ENCODE measurements at regions not wholly inside any gene's neighbourhood (a gene's known extent, or its start where the extent isn't known, plus 50 kb on each side); places are given as distances from the start of the nearest gene placed in this dataset.

DNA sequence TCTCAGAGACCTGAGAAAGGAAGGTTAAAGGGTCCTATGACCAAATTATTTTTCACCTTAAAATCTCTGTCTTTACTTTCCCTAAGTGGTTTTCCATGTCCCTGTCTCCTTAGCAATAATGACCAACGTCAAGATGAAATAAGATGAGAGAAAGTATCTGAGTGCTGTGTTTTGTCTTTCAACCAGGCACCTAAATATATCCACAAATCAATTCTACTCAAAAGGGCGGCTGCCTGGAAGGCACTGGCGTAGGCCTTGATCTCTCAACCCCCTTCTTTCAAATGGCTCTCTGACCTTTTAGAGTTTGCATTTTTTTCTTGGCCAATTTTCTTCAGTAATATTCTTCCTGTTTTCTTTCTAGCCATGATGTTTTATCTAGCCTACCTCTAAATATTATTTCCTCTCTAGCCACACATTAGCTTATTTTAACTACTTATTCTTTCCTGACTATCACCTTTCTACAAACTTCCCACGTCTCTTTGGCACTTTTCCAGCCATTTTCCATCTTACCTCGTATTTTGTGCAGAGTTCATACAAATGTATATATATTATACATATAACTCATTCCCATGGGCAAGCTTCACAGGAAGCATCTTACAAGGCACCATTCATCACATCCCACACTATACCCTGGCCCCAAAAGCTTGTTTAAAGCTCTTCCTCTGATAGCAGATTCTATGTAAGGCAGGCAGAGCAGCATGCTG, 204.5 kb downstream of the SNX18 start:
- in situ Hi-C loops (cut with MboI; ENCODE audit: low sequenced_read_pairs), result no loop called here

DNA sequence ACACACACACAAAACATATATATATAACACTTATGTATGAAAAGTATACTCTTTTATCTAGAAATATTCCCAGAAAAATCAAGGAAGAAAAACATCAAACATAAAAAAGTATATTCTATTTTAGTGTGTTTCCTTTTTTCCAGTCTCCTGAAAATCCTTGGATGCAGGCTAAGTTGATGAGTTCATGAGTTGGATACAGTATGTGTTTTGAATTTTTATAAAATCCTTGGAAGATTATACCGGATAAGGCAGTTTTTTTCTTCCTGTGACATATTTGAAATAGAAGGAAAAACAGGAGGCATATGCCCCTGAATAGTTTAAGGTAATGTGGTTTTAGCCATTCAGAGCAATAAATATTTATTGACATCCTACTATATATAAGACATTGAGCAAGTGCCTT, 203.6 kb downstream of the SNX18 start:
- in situ Hi-C loops (cut with MboI; ENCODE audit: low sequenced_read_pairs), result no loop called here

DNA sequence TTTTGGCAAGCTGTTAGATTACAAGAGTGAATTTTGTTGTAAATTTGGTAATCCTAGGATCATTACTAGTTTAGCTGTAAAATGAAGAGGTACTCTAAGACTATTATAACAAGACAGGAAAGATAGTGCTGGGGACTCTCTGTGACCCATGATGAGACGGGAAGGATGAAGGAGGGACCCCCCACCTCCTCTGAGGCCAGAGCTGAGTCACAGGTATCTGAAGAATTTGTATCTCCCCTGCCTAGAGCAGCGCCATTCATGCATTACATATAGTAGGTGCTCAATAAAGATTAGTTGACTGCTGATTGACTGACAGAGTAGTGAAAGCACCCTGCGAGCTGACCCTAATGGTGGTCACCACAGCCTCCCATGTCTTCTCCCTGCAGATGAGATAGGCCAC, 202.8 kb downstream of the SNX18 start:
- in situ Hi-C loops (cut with MboI; ENCODE audit: low sequenced_read_pairs), result no loop called here

DNA sequence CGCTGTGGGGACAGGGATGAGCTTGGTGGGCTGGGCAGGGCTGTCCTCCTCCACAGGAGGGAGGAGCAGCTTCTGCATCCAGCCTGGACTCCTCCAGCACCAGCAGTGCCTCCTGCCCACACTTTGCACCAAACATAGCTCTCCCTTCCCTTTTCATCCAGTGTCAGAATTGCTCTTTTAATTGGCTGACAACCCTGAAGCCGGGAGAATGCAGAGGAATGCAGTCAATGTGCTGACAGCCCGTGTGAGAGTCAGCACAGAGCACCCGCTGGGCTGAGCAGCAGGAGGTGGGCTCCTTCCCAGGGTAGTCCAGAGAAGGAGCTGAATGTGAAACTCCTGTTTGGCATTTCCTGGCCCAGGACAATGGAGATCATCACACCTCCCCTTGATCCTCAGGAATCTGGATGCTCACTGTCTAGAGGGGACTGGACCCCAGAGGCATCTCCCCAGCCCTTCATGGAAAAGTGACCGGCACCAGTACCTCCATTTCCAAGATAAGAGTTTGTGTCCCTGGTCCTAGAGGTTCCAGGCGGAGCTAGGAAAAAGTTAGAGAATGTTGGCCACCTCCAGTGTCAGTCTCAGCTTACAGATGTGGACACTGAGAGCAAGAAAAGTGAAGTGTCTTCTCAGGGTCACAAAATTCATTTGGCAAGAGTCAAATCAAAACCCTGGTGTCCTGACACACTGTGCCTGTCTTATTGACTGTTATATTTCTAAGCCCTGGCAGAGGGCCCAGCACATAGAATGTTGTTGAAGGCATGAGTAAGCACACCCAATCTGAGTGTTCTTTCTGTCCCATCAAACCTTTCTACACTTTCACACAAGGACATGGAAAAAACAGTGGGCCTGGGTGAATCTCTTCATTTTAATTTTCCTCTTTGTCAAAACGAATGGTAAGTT, 202.1 kb downstream of the SNX18 start:
- in situ Hi-C loops (cut with MboI; ENCODE audit: low sequenced_read_pairs), result no loop called here

DNA sequence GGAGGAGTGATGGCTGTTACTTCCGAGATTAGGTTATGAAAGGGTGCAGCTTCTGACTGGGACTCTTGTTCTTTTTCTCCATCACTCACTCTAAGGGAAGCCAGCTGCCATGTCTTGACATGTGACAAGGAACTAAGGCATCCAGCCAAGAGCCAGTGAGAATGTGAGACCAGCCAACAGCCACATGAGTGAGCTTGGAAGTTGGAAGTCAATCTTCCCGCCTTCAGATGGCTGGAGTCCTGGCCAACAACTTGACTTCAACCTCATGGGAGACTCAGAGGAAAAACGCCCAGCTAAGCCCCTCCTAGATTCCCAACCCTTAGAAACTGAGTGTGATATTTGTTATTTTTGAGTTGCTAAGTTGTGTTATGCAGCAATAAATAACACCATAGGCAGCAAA, 201.1 kb downstream of the SNX18 start:
- in situ Hi-C loops (cut with MboI; ENCODE audit: low sequenced_read_pairs), result no loop called here

DNA sequence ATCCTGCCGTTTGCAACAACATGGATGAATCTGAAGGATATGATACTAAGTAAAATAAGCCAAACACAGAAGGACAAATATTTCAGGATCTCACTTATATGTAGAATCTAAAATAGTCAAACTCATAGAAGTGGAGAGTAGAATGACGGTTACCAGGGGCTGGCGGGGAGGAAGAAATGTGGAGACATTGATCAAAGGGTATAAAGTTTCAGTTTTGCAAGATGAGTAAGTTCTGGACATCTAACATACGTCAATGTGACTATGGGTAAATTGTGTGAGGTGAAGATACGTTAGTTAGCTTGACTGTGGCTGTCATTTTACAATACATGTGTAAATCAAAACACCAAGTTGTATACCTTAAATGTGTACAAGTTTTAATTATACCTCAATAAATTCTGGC, 200.3 kb downstream of the SNX18 start:
- in situ Hi-C loops (cut with MboI; ENCODE audit: low sequenced_read_pairs), result no loop called here

DNA sequence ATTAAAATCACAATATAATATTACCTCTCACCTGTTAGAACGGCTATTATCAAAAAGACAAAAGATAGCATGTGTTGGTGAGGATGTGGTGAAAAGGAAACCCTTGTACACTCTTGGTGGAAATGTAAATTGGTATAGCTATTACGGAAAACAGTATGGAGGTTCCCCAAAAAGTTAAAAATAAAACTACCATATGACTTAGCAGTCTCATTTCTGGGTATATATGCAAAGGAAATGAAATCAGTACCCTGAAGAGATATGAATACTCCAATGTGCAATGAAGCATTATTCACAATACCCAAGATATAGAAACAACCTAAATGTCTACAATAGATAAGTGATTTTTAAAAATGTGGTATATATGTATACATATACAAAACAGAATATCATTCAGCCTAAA, 199.9 kb downstream of the SNX18 start:
- in situ Hi-C loops (cut with MboI; ENCODE audit: low sequenced_read_pairs), result no loop called here

DNA sequence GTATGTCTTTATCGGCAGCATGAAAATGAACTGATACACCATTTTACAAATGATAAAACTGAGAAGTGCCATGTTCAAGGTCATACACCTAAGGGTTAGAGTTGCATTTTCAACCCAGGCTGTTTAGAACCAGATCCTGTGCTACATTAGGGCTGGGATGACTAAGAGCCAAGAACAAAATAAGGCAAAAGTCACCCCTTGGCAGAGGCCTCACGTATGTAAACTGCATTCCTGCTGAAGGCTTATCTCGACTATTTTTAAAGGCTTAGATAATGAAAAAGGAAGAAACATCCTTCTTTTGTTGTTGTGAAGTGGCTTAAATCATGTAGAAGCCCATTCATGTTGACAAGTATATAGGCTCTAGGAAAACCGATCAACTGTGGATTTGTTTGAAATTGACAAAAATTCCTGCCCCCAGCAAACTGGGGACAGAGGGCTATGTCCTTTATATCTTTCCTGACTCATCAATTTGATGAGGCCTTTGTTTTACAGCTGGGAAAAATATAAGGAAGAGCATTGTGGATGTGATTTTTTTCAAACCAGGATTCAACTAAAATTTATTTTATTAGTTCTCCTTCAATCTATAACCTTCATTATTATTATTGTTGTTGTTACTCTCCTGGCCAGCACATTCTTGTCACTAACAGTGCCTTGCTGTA, 196.5 kb downstream of the SNX18 start:
- in situ Hi-C loops (cut with MboI; ENCODE audit: low sequenced_read_pairs), result no loop called here

DNA sequence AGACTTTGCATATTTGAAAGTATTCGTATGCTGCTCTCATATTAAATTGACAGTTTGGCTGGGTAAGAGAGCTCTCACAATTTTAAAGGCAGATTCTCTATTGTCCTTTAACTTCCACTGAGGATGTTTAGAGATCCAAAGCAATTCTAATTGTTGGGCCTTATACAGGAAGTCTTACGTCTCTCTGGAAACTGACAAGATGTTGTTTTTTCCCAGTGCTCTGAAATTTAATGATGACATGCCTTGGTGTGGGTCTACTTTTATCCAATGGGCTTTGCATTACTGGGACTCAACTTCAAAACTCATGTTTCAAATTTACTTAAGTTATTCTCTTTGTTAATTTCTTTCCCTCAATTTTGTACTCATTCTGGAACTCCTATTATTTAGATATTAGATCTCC, 191.5 kb downstream of the SNX18 start:
- in situ Hi-C loops (cut with MboI; ENCODE audit: low sequenced_read_pairs), result no loop called here

DNA sequence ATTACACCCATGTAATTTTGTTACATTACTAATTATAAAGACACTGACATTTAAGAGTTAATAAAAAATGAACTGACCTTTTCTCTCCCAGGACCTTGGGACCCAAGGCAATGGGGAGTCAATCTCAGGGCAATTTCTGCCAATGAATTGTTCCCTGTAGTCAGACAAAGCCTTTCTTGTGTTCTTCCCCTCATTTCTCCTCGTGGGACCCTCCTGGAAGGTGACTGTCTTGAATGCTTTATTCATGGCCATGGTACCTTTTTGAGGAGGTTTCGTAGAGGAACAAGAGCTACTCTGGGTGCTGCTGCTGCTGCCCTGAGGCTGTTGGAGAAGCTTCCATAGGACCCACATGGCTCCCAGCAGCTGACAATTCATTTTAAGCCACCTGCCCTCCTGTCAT, 190.3 kb downstream of the SNX18 start:
- in situ Hi-C loops (cut with MboI; ENCODE audit: low sequenced_read_pairs), result no loop called here

DNA sequence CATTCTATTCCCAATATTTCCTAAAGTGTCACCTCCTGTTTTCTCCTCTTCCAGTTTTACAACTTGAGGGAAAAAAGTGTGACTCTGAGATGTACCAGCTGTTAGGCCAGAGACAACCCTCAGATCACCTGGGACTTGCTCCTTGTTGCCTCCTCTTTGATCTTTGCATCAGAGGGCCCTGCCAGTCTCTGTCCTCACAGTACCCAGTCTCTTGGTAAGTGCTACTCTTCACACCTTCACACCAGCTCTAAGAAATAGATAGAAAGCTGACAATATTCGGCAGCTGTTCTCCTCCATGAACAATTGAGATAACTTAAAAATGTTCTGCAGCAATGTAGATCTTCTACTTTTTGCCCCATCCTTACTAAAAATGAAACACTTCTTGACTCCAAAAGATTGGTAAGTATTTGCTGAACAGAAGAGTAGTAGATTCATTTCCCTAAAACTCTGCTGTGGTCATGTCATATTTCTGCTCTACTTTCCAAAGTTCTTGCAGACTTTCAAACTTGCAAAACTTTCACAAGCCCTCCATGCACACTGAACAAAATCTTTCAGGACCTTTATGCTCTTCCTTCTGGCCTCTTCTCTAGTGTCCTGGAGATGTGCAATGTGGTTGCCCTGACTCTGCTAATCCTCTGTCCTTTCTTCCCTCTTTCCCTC, 188.6 kb downstream of the SNX18 start:
- in situ Hi-C loops (cut with MboI; ENCODE audit: low sequenced_read_pairs), result no loop called here

DNA sequence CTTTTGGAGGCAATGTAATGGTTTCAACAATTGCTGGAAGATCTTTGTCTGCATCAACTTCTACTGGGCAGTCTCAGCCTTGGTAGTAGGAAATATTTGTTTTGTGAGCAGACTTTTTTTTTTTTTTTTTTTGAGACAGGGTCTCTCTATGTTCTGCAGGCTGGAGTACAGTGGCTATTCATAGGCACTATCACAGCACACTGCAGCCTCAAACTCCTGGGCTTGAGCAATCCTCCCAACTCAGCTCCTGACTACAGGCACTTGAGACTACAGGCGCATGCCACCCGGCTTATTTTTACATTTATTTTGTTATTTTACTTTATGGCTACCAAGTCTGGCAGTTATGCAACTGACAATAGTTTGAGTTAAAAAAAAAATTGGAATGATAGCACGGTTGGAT, 187.3 kb downstream of the SNX18 start:
- in situ Hi-C loops (cut with MboI; ENCODE audit: low sequenced_read_pairs), result no loop called here

DNA sequence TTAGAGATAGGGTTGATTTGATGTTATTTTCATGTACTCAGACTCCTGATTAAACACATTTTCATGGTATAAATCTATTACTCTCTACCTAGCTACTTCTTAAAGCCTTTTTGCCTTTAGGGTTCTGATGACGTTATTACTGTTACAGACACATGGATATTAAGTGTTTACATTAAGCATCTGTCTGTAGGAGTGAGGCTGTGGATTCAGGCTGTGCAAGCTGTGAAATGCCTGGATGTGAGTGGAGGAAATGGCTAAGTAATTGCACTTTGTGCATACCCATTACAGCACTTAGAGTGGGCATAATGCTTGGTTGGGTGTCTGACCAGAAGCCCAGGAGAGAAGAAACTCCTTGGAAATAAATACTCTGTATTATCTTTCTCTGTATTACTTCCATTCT, 186.8 kb downstream of the SNX18 start:
- in situ Hi-C loops (cut with MboI; ENCODE audit: low sequenced_read_pairs), result no loop called here

DNA sequence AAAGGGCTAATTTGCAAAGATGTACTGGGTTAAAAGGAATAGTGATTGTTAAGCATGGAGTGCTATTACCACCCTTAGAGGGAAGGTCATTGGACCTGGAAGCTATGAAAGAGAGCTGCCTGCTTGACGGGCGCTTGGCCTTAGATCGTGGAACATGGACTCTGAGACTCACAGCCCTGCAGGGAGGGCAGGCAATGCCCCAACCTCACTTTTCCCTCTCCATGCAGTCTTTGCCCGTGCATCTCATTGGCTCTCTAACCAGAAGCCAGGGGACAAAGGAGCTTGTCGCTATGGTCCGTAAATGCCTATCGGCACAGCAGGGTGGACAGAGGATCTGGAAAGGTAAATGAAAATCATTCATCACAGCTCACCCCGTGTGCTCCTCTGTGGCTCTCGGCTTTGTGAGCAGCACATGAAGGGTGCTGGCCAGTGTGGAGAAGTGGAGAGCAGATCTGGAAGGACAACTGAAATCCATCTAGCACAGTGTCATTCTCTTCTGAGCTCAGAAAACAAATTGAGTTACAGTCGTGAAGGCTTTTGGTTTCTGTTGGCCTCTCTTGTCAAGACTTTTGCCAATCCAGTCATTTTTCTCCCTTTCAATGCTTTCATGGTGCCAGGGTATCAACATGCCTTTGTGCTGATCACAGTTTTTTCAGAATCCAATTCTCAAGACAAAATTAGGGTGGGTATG, 186.2 kb downstream of the SNX18 start:
- in situ Hi-C loops (cut with MboI; ENCODE audit: low sequenced_read_pairs), result no loop called here

DNA sequence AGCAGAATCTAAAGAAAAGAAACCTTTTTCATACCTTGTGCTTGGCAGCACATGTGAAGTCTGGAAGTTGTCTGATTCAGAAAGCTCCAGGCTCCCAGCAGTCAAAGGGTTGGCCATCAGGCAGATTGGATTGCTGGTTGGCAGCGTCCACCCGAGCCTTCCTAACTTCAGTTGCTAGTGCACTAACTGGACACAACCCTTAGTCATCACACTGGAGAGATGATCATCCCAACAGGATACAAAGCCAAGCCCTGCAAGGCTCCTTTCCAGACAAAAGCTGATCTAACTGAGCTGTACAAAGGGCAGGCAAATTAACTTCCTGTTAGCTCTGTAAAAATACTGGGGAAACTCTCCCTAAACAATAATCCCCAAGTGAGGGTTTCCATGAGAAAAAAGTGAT, 185.6 kb downstream of the SNX18 start:
- in situ Hi-C loops (cut with MboI; ENCODE audit: low sequenced_read_pairs), result no loop called here

DNA sequence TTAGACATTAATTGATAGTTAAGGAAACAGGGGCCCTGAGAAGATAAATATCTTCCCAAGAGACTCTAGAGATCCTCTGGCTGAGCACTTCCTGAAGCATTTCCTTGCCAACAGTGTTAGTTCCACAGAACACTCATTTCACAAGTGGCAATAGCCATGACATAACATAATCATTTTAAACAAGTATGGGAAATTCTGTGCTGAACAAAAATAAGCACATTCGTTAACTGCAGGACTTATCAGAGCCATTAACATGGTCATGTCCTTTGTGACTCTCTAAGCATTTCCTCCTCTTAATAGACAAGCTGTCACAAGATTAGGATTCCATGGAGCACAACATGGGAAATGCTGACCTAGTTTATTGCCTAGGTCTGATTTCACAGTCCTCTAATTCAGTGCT, 184.9 kb downstream of the SNX18 start:
- in situ Hi-C loops (cut with MboI; ENCODE audit: low sequenced_read_pairs), result no loop called here

DNA sequence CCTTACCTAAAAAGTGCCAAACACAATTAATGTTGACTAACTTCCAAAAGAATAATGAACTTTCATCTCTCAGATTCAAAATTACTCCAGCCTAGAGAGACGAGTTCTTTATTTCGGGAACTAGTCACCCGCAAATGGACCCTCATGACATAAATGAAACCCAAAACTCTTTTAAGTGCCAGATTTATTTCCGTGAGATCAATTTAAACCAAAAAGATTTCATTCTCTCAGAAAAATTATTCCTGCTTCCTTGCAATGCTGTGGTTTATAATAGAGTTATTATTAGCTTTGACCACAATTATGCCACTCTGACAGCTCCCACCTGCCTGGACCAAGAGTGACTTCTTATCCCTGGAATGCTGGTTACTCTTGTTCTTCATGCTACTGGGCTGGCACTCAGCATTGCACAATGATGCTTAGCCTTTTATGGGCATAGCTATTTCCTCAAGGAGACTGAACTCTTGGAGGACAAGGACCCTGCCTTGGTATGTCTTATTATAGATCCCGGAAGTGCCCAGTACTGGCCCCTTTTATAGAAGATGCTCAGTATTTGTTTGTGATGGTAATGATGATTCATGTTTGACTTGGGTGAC, 183.5 kb downstream of the SNX18 start:
- in situ Hi-C loops (cut with MboI; ENCODE audit: low sequenced_read_pairs), result no loop called here

DNA sequence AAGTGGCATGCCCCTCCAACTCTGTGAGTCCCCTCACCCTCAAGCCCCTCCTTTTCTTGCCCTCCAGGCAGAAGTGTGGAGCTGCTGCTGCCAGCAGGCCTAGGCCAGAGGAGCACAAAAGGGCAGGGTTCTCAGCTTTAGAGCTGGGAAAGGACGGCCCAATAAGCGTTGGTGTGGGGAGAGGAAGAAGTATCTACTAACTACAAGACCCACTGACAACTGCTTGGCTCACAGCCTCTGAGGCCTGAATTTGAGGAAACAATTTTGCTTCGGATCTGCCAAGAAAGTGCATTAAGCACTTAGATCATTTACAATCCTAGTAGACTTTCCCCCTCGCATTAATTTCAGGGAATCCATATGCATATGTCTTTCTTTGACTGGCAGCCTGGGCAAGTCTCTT, 179.4 kb downstream of the SNX18 start:
- in situ Hi-C loops (cut with MboI; ENCODE audit: low sequenced_read_pairs), result no loop called here

DNA sequence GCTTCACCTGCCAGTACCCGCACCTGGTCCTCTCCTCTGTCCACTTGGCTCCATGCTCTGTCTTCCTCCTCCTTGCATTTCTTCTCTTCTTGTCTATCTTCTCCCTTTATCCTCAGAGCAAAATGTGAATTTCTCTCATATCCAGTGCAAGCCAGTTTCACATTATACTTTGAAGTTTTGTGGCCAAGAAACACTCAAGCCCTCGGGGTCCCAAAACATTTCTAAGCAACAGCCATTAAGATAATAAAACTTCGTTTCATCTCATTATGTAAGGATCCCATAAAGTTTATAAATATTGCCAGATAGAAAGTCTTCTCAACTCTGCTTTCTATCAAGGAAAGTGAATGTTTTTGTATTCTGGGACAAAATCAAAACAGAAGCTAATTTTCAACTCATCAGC, 178.8 kb downstream of the SNX18 start:
- in situ Hi-C loops (cut with MboI; ENCODE audit: low sequenced_read_pairs), result no loop called here

DNA sequence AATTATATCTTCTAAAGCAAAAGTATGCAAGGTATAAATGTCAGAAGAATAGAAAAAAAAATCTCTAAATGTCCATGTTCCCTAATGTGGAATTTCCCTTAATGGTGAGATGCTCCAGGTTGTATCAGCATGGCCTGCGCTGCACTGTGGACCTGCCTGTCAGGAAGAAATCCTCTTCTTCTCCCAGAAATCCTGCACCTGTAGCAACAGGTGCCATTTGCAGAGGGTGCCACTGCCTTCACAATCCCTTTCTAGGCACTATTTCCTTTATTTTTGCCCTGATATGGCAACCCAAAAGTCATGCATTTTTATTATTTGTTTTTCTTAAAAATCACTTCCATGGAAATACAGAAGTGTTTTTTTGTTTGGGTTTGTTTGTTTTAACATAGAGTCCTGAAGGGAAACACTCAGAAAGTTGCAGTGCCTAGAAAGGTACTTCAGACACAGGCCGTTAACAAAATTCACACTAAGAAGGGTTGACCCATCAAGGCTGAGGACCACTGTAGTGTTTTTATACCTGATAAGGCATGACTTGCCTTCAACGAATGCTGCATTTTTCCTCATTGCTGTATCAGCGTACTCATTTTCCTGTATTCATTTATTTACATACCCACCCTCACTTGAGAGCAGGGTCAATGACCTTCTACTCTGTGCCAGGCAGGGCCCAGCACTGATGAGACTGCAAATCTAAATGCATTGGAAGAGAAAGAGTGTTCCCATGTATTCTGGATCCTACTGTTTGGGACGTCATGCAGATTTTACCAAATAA, 177.8 kb downstream of the SNX18 start:
- in situ Hi-C loops (cut with MboI; ENCODE audit: low sequenced_read_pairs), result no loop called here

All from HL-60/S4 treated with retinoic acid at 250 ng/mL for 4 days and 3 days (cell line).